ENCODE measurements at regions not wholly inside any gene's neighbourhood (a gene's known extent, or its start where the extent isn't known, plus 50 kb on each side); places are given as distances from the start of the nearest gene placed in this dataset.

DNA sequence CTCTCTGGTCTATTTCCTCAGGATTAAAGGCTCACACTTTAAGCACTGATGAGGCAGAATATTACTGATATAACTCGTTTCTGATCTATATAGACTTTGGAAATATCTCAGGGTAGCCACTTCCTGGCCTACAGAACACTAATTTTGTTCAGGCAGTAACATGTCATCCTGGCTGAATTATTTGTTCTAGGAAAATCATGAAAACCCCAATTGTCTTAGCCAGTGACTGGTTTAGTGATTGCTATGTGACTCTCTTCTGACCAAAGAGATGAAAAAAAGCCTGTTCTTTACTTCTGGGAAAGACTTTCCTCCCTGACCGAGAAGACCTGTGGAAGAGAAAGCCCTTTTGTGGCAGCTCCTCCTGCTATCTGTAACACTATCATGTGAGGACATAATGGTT lies 453.7 kb downstream of the SETD4 start:
- intact Hi-C loops (cut with DNase I), result no loop called here
- Histone ChIP-seq H3K4me3 (no peak overlapping the region), H3K9me3 (peaks cover 0 to 12% (median 0%) of the 10 kb centered on the region in 11 donors), H3K27ac (no peak overlapping the region), H3K27me3 (peaks cover 0 to 15% (median 3%) of the 10 kb centered on the region in 7 donors), H3K4me1 (no peaks in the 10 kb centered on the region), H3K36me3 (no peaks in the 10 kb centered on the region)
- WGBS, 2 donors, result 53 to 60% methylated on average over 2 of the region's 2 CpGs
- TF ChIP-seq, protein P1, sequence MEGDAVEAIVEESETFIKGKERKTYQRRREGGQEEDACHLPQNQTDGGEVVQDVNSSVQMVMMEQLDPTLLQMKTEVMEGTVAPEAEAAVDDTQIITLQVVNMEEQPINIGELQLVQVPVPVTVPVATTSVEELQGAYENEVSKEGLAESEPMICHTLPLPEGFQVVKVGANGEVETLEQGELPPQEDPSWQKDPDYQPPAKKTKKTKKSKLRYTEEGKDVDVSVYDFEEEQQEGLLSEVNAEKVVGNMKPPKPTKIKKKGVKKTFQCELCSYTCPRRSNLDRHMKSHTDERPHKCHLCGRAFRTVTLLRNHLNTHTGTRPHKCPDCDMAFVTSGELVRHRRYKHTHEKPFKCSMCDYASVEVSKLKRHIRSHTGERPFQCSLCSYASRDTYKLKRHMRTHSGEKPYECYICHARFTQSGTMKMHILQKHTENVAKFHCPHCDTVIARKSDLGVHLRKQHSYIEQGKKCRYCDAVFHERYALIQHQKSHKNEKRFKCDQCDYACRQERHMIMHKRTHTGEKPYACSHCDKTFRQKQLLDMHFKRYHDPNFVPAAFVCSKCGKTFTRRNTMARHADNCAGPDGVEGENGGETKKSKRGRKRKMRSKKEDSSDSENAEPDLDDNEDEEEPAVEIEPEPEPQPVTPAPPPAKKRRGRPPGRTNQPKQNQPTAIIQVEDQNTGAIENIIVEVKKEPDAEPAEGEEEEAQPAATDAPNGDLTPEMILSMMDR (IDR thresholded peaks at IDR 0.05), result no peak
- ATAC-seq (no peak), DNase-seq (no peak)

DNA sequence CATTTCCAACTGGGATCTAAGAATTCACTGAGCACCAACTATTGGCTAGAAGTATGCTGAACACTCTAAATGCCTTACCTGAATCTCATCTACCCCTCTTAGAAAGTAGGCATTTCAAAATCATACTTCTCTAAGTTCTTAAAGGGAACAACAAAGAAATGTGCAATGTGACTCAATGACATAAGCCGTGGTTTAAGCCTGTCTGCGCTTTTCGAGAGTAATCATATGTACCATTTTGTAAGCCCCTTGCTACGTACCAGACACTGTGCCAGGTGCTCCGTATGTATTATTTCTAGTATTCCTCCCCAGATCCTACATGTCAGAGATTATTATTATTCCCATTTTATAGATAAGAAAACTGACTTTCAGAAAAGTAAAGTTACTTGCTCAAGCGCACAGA lies 454.2 kb downstream of the SETD4 start:
- no peak for ATAC-seq
- 82 to 87% methylated on average over 6 of the region's 6 CpGs for WGBS, 2 donors
- H3K27me3 ChIP-seq, result peaks cover 0 to 16% (median 3%) of the 10 kb centered on the region in 7 donors
- H3K9me3 ChIP-seq, result peaks cover 0 to 12% (median 0%) of the 10 kb centered on the region in 11 donors
- TF ChIP-seq, protein P1 (IDR thresholded peaks at IDR 0.05), result no peak
- no peak overlapping the region for H3K27ac ChIP-seq
- no peaks in the 10 kb centered on the region for H3K36me3 ChIP-seq
- H3K4me3 ChIP-seq, result no peak overlapping the region
- DNase-seq, result no peak
- intact Hi-C loops (cut with DNase I), result no loop called here
- H3K4me1 ChIP-seq, result no peaks in the 10 kb centered on the region

DNA sequence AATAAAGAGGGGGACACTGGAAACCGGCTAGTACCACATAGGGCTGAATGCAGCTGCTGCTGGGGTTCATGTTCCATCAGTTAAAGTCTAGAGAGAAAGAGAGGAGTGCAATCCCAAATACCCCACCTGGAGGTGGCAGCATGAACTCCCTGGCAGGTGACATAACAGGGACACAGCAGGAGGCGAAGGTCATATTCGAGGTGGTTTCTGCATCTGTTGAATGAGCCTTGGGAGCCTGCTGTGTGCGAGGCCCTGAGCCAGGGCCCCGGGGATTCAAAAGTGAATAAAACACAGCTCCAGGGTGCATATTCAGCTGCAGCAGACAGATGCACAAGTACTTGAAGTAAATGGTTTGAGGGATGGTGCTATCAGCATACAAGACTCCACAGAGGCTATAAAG lies 456.8 kb downstream of the SETD4 start:
- intact Hi-C loops (cut with DNase I), result no loop called here

DNA sequence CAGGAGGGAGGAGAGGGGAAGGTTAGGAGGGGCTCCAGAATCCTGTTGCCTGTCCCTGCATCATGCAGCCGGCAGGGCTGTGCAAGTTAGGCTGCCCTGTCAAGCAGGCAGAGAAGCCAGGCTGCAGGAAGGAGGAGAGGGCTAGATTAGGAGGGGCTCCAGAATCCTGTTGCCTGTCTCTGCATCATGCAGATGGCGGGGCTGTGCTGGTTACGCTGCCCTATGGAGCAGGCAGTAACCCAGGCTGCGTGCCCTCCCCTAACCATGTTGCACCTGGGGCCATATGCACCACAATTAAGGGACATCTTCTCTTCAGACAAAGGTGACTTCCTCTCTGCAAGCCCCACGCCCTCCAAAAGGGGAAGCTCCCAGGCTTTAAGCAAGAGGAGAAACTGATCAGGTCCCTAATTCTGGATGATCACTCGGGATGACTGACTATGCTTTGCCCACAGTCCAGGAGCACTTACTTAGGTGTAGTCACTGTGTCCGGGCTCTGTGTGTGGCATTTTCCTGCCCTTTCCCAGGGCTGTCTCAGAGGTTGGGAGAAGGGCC lies 457.4 kb downstream of the SETD4 start:
- Histone ChIP-seq H3K27me3 (peaks cover 0 to 21% (median 9%) of the 10 kb centered on the region in 7 donors), H3K27ac (no peak overlapping the region), H3K4me3 (no peak overlapping the region), H3K9me3 (peaks cover 0 to 12% (median 0%) of the 10 kb centered on the region in 11 donors), H3K4me1 (no peaks in the 10 kb centered on the region), H3K36me3 (no peaks in the 10 kb centered on the region)
- DNase-seq (no peak), ATAC-seq (no peak)
- intact Hi-C loops (cut with DNase I), result no loop called here
- TF ChIP-seq, protein P1 (IDR thresholded peaks at IDR 0.05), result no peak
- WGBS, 2 donors, result 63 to 74% methylated on average over 7 of the region's 7 CpGs

More for the DNA sequence above, 456.8 kb downstream of the SETD4 start:
- DNase-seq (no peak), ATAC-seq (no peak)
- H3K9me3 ChIP-seq, result peaks cover 0 to 12% (median 0%) of the 10 kb centered on the region in 11 donors
- H3K4me1 ChIP-seq, result no peaks in the 10 kb centered on the region
- no peaks in the 10 kb centered on the region for H3K36me3 ChIP-seq
- WGBS, 2 donors, result 72 to 74% methylated on average over 5 of the region's 5 CpGs
- no peak overlapping the region for H3K4me3 ChIP-seq
- no peak overlapping the region for H3K27ac ChIP-seq
- H3K27me3 ChIP-seq, result peaks cover 0 to 20% (median 3%) of the 10 kb centered on the region in 7 donors
- TF ChIP-seq, protein P1 (IDR thresholded peaks at IDR 0.05), result no peak

Measured in heart right ventricle (tissue), 16 donors.